ENCODE measurements at regions not wholly inside any gene's neighbourhood (a gene's known extent, or its start where the extent isn't known, plus 50 kb on each side); places are given as distances from the start of the nearest gene placed in this dataset.

- DNase-seq, result no peak
Measured at GRCh38 chr2:193796847-193797246, 1602.1 kb upstream of the TMEFF2 start.

GRCh38 chr2:193793914-193794313 lies 1599.2 kb upstream of the TMEFF2 start:
- no peak for DNase-seq

GRCh38 chr2:193783681-193784080 lies 1588.9 kb upstream of the TMEFF2 start:
- DNase-seq, result no peak

GRCh38 chr2:193778293-193778692 lies 1583.6 kb upstream of the TMEFF2 start:
- DNase-seq, result no peak

GRCh38 chr2:193776988-193777387 lies 1582.3 kb upstream of the TMEFF2 start:
- no peak for DNase-seq

GRCh38 chr2:193774166-193774565 lies 1579.4 kb upstream of the TMEFF2 start:
- no peak for DNase-seq

GRCh38 chr2:193751299-193751698 lies 1556.6 kb upstream of the TMEFF2 start:
- DNase-seq, result no peak

- no peak for DNase-seq
Measured at GRCh38 chr2:193749485-193749884, 1554.8 kb upstream of the TMEFF2 start.

- no peak for DNase-seq
Measured at GRCh38 chr2:193743089-193743488, 1548.4 kb upstream of the TMEFF2 start.

- DNase-seq, result no peak
Measured at GRCh38 chr2:193738892-193739291, 1544.2 kb upstream of the TMEFF2 start.

GRCh38 chr2:193712912-193713311 lies 1518.2 kb upstream of the TMEFF2 start:
- DNase-seq, result no peak

GRCh38 chr2:193703411-193703810 lies 1508.7 kb upstream of the TMEFF2 start:
- no peak for DNase-seq

GRCh38 chr2:193701484-193701883 lies 1506.8 kb upstream of the TMEFF2 start:
- no peak for DNase-seq

- no peak for DNase-seq
Measured at GRCh38 chr2:193695367-193695766, 1500.6 kb upstream of the TMEFF2 start.

- no peak for DNase-seq
Measured at GRCh38 chr2:193693758-193694157, 1499.0 kb upstream of the TMEFF2 start.

GRCh38 chr2:193690572-193690971 lies 1495.8 kb upstream of the TMEFF2 start:
- DNase-seq, result no peak

- DNase-seq, result no peak
Measured at GRCh38 chr2:193687195-193687594, 1492.5 kb upstream of the TMEFF2 start.

- no peak for DNase-seq
Measured at GRCh38 chr2:193679847-193680246, 1485.1 kb upstream of the TMEFF2 start.

- DNase-seq, result no peak
Measured at GRCh38 chr2:193670478-193670877, 1475.7 kb upstream of the TMEFF2 start.

- no peak for DNase-seq
Measured at GRCh38 chr2:193668557-193669323, 1474.0 kb upstream of the TMEFF2 start.

- no peak for DNase-seq
Measured at GRCh38 chr2:193627927-193628272, 1433.2 kb upstream of the TMEFF2 start.

- no peak for DNase-seq
Measured at GRCh38 chr2:193627187-193627926, 1432.6 kb upstream of the TMEFF2 start.

- no peak for DNase-seq
Measured at GRCh38 chr2:193608451-193608850, 1413.7 kb upstream of the TMEFF2 start.

GRCh38 chr2:193590831-193591230 lies 1396.1 kb upstream of the TMEFF2 start:
- no peak for DNase-seq

GRCh38 chr2:193584522-193584938 lies 1389.8 kb upstream of the TMEFF2 start:
- DNase-seq, result no peak
